ENCODE measurements at regions not wholly inside any gene's neighbourhood (a gene's known extent, or its start where the extent isn't known, plus 50 kb on each side); places are given as distances from the start of the nearest gene placed in this dataset.

GRCh38 chr2:133680343-133681049 lies 112.2 kb upstream of the NCKAP5 start:
- Histone ChIP-seq H3K27ac (ENCODE audit: low read depth, low read length) (no peak overlapping the region), H3K23me2 (ENCODE audit: low read depth, low read length) (peaks cover 3% of the 10 kb centered on the region; the same call in 1 of the 2 replicates), H3K79me2 (ENCODE audit: control insufficient read depth in 1 of 2, insufficient read depth in 2 of 2, low read length in 2 of 2) (no peaks in the 10 kb centered on the region), H3K18ac (ENCODE audit: extremely low read depth, low read length) (no peak overlapping the region), H3K14ac (ENCODE audit: insufficient read length) (no peak overlapping the region), H2BK12ac (ENCODE audit: low read depth, low read length) (no peak overlapping the region), H3K4me1 (replicated peaks in 1 of 4; ENCODE audit: control insufficient read depth in 3 of 4, insufficient read depth in 4 of 4, low read length in 3 of 4) (peaks cover 0 to under 1% (median under 1%) of the 10 kb centered on the region in 4 experiments; a peak in 2 of 7 replicates), H2AK5ac (ENCODE audit: low read depth, low read length) (no peak overlapping the region), H2BK5ac (ENCODE audit: low read depth, low read length) (no peak overlapping the region), H3K9me3 (ENCODE audit: insufficient read depth in 2 of 2, low read depth in 1 of 2, low read length in 1 of 2) (no peaks in the 10 kb centered on the region), H2AFZ (ENCODE audit: low read length) (no peak overlapping the region), H4K8ac (ENCODE audit: extremely low read depth, insufficient read depth, low read length) (no peak overlapping the region), H2BK15ac (ENCODE audit: low read length) (no peak overlapping the region), H4K20me1 (replicated peaks in 1 of 2; ENCODE audit: control insufficient read depth in 1 of 2, insufficient read depth in 2 of 2, low read length in 2 of 2) (no peaks in the 10 kb centered on the region), H2BK20ac (ENCODE audit: low read length) (no peak overlapping the region), H4K91ac (replicated peaks; ENCODE audit: insufficient read length, low read length) (no peak overlapping the region), H3K56ac (replicated peaks; ENCODE audit: insufficient read length, low read depth, low read length) (no peak overlapping the region), H4K5ac (ENCODE audit: insufficient read length, low read depth, low read length) (no peak overlapping the region), H3K4me3 (ENCODE audit: extremely low read depth in 1 of 4, insufficient read depth in 2 of 4, low read depth in 3 of 4, low read length in 4 of 4) (no peak overlapping the region), H3K79me1 (ENCODE audit: low read depth, low read length) (no peaks in the 10 kb centered on the region), H3K23ac (ENCODE audit: insufficient read length) (no peak overlapping the region), H3K4ac (replicated peaks; ENCODE audit: insufficient read length, low read depth, low read length) (no peak overlapping the region), H3K4me2 (ENCODE audit: insufficient read depth in 1 of 2, low read depth in 2 of 2, low read length in 2 of 2) (no peak overlapping the region), H3K9ac (replicated peaks in 1 of 4; ENCODE audit: extremely low read depth in 1 of 4, low read depth in 3 of 4, low read length in 3 of 4) (no peak overlapping the region), H2BK120ac (replicated peaks; ENCODE audit: low read depth, low read length) (no peak overlapping the region), H3K36me3 (ENCODE audit: control insufficient read depth in 2 of 4, insufficient read depth in 4 of 4, low read length in 3 of 4) (no peaks in the 10 kb centered on the region), H3K27me3 (replicated peaks in 1 of 4; ENCODE audit: control insufficient read depth in 3 of 4, extremely low read depth in 1 of 4, insufficient read depth in 3 of 4, low read length in 3 of 4) (no peaks in the 10 kb centered on the region; a peak in 1 of 7 replicates)
- 97% methylated on average over 2 of the region's 2 CpGs; no CpG with 5 or more reads in 1 of the 2 experiments for WGBS, 2 experiments (ENCODE audit: extremely low coverage in 1 of 2, insufficient coverage in 1 of 2, insufficient read length in 1 of 2, insufficient replicate concordance in 2 of 2, low coverage in 1 of 2, low lambda C conversion rate in 2 of 2, missing lambda C conversion rate in 1 of 2)
- ChIA-PET POLR2A (ENCODE audit: partially characterized antibody) (no interaction called here), CTCF (ENCODE audit: partially characterized antibody) (interaction anchor here (1.2 kb wide), 1 partner anchor 161 kb away, joined by 3 read pairs; no protein-coding TSS in a partner anchor)
- DNase-seq (ENCODE audit: low read depth in 1 of 2, low spot score in 2 of 2) (no peak), FAIRE-seq (no peak)
- no peak for TF ChIP-seq MAX (IDR thresholded peaks at IDR 0.05)
- no peak for TF ChIP-seq TBP (IDR thresholded peaks at IDR 0.05; ENCODE audit: low read depth, low read length)
- TF ChIP-seq SAP30 (IDR thresholded peaks at IDR 0.05; ENCODE audit: insufficient read depth, insufficient replicate concordance, low read length), result no peak
- no peak for TF ChIP-seq POU5F1 (IDR thresholded peaks at IDR 0.05; ENCODE audit: low read depth, low read length)
- TF ChIP-seq, protein P1, sequence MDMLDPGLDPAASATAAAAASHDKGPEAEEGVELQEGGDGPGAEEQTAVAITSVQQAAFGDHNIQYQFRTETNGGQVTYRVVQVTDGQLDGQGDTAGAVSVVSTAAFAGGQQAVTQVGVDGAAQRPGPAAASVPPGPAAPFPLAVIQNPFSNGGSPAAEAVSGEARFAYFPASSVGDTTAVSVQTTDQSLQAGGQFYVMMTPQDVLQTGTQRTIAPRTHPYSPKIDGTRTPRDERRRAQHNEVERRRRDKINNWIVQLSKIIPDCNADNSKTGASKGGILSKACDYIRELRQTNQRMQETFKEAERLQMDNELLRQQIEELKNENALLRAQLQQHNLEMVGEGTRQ (IDR thresholded peaks at IDR 0.05; ENCODE audit: low read length), result no peak

Measured in H1 (cell line).